ENCODE measurements at regions not wholly inside any gene's neighbourhood (a gene's known extent, or its start where the extent isn't known, plus 50 kb on each side); places are given as distances from the start of the nearest gene placed in this dataset.

DNA sequence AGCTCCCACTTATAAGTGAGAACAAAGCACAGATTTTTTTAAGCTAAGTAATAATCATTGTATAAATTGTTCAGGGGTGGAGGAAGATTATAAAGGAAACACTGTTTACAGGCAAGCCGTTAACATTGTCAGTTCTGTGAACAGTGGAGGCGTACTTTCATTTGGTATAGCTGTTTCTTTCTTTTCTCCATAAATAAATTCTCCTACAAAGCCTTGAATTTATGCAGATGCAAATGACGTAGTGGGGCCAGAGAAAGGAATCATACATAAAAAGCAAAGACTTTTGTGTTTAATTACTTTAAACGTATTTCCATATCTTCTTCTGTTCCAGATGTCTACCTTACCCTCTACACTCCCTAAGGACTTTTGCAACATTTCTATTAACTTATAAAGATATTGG is 914.9 kb downstream of the ZPLD1 start:
- DNase-seq (ENCODE audit: low spot score): no peak

DNA sequence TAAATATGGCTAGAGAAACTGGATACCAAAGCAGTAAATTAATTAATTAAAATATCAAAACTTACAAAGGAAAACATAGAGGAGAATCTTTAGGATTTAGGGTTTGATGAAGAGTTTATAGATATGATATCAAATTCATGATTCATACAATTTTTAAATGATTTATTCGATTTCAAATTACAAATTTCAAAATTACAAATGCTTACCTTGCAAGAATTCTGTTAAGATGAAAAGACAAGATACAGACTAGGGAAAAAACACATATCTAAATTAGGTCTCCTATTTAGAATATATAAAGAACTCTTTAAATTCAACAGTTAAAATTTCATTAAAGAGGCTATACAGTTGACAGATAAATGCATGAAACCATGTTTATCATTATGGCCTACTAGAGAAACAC is 930.7 kb downstream of the ZPLD1 start:
- no peak for DNase-seq (ENCODE audit: low spot score)

DNA sequence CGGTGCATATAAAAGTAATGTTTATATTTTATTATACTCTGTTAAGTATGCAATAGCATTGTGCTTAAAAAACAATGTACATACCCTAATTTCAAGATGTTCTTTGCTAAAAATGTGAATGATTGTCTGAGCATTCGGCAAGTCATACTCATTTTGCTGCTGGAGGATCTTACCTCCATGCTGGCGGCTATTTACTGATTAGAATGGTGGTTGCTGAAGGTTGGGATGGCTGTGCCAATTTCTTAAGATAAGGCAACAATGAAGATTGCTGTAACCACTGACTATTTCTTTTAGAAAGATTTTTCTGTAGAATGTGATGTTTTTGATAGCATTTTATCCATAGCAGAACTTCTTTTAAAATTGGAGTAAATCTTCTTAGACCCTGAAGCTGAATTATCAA is 932.7 kb downstream of the ZPLD1 start:
- no peak for DNase-seq (ENCODE audit: low spot score)

DNA sequence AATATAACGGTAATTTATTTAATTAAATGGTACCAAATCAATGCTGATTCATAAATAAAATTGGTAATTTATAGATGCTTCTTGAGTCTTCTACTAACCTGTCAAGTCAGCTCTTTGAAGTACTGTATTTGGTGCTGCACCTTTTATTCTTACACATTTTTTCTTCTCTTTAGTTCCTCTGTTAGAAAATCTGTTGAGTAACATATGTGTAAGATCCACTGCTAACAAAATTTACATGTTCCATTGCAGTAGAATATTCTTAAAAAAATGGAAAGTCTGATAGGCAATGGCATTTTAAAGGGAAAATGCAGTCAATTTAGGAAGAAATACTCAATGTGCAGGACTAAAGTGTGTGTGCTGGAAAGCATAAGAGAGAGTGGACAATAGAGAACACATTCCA is 936.6 kb downstream of the ZPLD1 start:
- DNase-seq (ENCODE audit: low spot score): no peak

DNA sequence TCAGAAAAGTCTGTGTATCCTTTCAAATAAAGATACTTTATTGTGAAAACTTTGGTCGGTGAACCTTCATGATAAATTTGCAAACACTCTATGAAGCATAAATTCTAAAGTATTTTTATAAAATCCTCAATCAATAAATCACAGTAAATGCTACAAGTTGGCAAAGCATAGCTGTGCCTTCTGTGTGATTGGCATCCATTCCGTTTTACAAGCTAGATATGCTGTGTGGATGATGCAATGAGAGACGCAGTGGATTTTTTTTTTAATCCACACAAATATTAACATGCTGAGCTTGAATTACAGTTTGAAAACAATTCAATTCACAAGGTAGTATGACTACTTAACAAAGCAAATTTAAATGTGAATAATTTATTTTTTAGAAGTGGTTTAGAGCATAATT is 937.2 kb downstream of the ZPLD1 start:
- no peak for DNase-seq (ENCODE audit: low spot score)

DNA sequence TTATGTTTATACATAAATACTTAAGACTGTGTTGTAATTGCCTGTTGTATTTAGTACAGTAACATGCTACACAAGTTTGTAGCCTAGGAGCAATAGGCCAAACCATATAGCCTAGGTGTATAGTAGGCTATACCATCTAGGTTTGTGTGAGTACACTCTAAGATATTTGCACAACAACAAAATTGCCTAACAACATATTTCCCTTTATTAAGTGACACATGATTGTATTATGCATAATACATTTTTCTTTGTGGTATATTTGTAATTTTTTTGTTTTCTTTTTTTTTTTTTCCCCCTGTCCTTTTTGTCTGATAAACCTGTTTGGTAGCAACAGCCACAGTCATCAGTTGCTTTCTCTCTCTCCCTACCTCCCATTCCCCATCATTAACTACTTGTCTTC is 945.6 kb downstream of the ZPLD1 start:
- DNase-seq (ENCODE audit: low spot score): no peak

DNA sequence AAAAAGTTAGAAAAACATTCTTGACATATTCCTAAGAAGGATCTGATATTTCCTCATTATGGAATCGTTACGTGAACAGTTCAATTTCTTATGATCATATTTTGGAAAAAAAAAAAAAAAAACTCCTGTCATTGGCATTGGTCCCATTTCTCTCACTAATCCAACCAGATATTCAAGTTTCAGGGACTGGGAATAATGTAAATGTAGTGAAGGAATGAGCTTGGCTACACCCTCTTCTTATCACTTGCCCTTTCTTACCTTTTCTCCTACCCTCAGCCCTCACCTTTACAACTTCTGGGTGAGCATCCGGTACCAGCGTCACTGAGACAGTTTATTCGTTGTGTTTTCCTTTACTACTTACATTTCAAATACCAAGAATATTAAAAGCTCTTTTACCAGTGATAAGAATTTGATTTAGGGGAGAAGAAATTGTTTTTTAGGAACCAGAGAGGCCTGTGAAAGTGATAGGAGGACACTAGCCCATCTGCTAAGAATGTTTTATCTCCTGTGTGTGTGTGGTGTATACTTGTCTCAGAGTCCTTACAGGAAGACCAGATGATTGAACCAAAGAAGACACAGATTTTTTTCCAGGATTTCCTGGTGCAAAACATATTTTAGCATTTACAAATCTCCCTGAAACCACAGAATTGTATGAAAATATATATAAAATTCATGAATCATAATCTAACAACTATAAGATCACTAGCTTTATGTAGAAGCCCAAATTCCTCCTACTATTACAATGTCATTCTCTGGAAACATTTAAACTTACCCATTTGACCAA is 946.7 kb downstream of the ZPLD1 start:
- DNase-seq (ENCODE audit: low spot score): no peak

DNA sequence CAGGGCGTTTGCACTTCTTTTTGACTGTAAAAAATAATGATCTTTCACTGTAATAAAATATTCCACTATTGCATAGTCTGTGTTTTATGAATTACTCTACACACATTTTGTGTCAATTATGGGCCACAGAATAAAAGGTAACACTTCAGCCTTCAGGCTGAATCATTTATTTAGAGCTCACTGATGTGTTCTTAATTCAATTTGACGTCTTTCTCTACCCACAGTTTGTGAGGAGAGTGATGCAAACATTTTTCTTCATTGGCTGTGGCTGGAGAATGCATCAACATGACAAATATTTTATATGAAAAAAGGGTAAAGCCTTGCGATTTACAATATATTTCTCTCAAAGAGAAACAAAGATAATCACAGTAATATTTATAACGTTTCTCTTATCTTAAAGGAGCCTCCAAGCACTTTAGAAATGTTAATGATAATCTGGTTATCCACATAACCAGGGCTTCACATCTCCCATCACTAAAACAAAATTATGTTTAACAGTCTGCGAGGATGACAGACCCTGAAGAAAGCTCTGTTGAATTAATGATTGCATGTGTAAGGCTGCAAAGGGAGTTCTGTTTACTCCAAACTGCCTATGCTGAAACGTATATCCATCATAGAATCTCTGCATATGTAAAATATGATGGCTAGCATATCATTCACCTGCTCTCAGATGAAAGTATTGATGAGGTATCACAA is 951.3 kb downstream of the ZPLD1 start:
- no peak for DNase-seq (ENCODE audit: low spot score)

DNA sequence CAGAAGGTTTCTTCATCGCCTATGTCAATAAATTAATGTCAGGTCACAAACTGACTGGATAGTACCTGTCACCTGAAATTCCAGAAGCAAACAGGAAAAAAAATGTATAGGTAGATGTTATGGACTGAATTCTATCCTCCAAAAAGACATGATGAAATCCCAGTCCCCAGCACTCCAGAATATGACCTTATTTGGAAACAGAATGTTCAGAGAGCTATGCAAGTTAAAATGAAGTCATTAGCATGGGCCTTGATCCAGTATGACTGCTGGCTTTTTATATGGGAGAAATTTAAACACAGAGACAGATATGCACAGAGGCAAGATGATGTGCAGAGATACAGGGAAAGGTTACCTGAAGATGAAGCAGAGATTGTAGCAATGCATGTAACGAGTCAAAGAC is 953.4 kb downstream of the ZPLD1 start:
- no peak for DNase-seq (ENCODE audit: low spot score)

DNA sequence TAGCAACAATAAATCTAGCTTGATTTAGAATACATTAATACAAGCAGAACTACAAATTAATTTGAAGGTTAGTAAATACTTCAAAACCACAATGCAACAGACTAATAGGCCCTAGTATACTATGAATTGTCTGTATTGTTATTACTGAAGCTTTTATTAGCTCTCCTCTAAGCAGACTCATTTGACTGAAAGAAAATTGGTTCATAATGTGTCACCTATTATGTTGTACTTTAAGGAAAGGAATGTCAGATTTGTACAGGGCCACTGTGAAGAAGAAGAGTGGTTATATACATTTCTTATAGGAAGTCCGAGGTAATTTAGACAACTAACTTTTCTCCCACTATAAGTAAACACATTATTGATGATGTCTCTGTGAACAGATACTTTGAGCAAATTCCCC is 954.5 kb downstream of the ZPLD1 start:
- DNase-seq (ENCODE audit: low spot score): no peak

DNA sequence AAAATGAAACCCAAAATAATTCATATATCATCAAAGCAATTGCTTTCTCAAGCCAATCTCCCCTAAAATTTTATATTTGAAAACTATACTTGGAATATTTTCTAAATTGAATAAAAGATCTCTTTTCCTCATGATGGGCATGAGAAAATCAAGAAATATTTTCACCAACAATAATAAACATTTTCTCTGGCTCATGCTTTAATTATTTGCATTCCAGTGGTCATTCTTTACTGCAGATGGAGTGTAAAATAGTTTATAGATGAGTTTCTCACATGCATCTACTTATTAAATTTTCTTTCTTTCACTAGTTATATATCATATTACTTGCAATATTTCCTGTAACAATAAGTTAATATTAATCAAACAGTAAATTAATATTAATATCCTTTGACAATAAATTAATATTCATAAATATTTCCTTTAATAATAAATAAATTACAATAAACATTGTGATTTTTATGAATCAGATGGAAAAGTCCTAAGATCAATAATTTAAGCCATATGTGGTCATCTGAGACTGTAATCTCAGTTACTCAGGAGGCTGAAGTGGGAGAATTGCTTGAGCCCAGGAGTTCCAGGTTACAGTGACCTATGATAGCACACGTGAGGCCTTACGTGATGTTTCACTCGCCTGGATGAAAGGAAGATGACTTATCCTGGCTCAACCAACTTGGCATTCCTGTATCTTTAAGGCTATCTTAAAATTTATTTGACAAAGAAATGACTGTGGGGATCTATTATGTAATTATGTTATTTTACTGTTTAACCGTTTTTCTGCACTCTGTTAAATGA is 958.8 kb downstream of the ZPLD1 start:
- DNase-seq (ENCODE audit: low spot score): no peak

DNA sequence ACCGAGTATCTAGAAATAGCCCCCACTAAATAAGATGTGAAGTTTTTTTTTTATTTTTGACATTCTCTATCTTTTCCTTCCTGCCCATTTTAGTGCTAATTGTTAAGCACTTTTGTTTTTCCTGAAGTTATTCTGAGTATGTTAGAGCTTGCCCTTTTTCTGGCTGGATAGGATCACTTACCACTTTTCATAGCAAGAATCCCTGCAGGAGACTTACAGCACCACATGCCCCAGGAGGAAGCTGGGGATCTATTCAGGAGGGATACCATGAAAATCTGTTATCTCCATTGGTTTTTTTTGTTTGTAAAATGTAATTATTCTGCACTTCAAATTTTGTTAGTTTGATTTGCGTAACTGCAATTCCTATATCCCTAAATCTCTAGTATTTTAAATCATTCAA is 968.4 kb downstream of the ZPLD1 start:
- no peak for DNase-seq (ENCODE audit: low spot score)

DNA sequence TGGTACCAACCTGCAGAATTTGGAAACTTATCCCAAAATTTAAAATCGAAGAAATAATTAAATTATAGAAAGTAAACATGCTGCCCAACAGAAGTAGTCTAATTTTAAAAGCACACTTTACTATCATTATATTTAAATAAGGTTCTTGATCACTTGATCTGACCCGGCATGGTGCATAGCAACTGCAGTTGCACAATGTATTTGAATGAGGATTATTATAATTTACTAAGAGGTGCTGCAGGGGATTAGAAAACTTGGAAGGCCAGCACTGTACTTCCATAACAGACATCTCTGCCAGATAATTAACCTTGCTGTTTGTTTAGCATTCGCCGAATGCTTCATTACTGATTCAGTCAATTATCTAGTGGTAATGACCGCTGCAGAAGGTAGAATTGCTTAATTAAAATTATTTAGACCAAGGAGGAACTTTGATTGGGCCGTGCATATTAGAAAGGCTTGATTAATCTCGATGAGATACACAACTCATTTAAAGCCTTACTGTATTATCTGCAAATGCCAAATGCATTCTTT is 971.6 kb downstream of the ZPLD1 start:
- no peak for DNase-seq (ENCODE audit: low spot score)

DNA sequence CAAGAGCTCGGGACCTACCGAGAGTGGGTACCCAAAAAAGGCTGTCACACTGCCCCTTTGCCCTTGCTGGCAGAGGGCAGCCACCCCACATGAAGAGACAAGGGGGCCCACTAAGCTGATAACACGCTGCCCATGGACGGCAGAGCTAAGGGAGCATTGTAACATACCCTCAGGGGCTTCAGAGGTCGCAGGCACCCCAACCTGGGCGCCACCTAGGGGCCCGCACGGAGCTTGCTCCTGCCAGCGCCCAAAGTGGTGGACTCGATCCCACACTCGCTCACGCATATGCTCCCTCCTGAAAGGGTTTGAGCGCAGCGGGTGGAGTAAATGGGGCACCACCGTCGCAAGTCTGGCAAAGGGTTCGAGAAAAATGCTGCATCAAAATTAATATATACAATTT is 975.4 kb downstream of the ZPLD1 start:
- DNase-seq (ENCODE audit: low spot score): no peak

DNA sequence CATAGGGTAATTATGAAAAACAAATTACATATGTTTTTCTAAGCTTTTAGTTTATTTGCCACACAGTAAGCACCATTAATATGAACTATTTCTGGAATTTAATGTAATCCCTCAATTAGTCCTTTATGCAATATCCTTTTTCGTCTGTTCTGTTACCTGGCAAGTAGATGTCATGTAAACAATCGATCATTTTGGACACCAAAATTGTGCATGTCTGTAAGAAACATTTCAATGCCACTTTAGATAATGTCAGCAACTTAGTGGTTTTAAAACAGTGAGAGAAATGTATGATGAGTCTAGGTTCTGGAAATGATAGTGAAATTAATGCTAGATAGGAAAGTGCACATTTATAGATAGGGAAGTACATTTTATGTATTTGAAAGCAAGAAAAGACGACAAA is 986.6 kb downstream of the ZPLD1 start:
- no peak for DNase-seq (ENCODE audit: low spot score)

DNA sequence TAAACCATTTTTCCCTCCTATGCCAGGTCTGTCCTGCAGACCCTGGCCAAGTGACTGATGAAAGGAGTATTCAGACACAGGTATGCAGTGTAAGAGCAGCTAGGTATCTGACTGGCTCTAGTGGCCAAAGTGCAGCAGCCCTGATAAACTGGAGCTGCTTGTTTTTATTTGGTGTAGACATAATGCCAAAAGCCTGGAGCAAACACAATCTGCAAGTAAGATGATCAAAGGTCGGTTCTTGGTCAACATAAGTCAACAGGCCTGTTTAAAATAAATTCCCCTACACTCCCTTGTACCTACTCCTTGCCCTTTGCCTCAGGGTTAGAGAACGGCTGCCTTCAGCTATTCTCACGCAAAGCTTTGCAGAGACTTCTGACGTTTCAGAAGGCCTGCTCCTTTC is 1003.1 kb downstream of the ZPLD1 start:
- DNase-seq (ENCODE audit: low spot score): no peak

DNA sequence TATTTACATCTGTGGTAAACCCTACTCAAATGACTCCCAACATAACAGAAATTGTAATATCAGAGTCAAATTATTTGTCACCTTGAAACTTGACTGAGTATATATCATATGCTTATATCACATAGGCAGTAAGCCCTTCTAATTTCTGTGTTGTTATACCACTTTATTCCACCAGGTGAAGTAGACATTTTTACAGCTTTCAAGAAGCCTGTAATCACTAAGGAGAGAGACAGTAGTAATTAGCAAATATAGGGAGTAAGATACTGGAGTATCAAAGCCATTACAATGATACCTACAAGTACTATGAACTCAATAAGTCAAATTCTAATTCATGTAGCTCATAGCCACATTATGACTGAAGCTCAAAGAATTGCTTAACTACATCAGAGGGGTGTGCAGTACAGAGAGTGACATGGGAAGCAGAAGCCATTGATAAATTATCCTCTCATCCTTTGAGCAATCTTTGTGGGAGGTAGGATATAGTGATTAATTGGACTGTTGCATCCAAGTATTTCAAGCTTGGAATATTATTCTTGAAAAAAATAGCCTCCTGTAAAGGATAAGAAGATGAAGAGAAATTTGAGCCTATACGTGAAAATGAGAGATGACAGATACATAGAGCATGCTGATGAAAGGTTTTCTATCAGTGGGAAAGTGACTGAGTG is 1005.9 kb downstream of the ZPLD1 start:
- DNase-seq (ENCODE audit: low spot score): peak; percentile 4

DNA sequence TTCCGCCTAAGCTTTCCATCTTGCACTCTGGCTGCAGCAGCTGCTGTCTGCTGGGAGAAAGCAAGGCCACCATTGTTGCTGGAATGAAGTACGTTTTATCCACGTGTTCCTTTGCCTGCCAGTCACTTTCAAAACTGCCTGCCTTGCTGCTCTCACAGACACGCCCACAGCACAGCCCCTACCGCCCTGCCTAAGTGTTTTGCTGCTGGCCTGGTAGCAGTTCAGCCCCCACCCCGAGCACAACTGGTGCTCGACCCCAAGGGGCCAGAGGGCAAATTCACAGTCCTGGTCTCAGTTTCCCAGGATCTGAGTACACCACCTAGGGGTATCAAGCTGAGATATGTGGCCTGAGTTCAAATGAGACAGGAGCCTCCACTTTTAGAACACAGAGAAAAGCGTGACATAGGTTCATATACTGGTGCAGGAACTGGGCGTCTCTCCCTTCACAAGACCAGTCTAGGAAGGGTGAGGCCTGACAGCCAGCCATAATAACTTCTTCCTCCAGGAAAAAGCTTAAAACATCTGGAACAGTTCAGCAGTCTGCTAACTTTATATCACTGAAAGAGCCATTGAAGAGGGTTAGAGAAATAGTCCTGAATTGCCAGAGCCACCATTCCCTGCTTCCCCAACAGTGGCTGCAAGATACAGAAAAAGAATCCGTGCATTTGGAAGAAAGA is 1012.3 kb downstream of the ZPLD1 start:
- no peak for DNase-seq (ENCODE audit: low spot score)

DNA sequence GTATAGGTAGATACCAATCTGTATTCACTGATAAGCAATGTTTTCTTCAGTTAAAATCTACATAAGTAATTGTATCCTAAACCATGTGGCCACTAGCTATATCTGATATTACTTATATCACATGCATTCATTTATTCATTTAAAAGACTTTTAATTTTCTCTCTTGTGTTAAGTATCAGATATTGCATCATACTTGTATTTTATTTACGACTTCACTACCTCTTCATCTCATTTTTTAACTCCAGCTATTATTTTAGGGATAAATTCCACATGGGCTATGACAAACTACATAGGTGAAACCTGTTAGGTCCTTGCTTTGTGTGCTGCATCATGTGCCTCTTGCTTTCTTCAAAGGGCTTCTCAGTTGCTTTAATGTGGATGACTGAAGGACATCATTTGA is 1018.3 kb downstream of the ZPLD1 start:
- DNase-seq (ENCODE audit: low spot score): no peak

DNA sequence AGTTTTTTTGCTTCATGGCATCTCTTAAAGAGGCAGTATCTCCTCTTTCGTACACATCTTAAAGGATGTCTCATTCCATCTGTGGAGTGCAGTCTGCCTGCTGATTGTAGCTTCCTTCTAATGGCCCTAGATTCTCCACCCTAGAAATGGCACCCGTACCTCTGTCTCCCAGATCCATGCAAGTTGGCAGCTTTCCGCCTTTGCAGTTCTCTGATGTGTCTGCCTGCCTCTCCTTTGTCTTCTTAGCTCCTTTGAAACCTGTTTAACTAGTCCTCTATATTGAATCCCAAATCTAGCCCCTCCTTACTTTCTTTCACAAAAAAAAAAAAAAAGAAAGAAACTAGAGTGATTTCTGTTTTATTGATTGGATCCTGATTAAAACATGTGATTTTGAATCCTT is 1025.0 kb downstream of the ZPLD1 start:
- DNase-seq (ENCODE audit: low spot score): no peak

DNA sequence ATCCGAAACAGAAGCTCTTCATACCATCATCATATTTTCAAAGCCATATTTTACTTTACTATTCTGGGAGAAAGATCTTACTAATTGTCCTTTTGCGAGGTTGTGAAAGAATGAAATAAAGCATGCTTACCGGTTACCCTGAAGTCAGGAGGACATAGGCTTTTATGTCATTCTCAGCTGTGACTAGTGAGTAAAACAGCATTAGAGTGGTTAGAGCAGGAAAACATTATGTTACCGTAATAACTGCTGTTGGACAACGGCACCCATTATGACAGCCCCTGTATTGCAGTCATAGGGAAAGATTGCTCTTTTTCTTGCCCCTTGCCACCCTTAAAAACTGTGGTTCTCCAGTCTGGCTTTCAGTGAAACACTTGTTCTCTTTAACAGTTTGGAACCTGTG is 1035.7 kb downstream of the ZPLD1 start:
- no peak for DNase-seq (ENCODE audit: low spot score)

DNA sequence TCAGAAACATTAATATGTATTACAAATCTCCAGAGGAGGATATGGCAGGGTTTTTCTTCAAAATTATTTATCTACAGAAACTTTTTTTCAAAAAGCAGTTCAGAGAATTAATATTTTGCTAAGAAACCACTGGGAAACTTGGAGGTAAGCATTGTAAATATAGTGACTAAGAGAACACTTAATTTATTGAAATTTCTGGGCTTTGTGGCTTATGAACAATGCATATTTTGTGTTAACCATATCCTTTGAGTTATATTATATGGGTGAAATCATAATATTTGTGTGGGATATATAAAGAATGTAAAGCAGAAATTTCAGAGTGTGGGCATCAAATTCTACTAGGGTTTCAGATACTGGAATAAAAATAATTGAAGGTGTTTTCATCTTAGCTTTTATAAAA is 1059.2 kb downstream of the ZPLD1 start:
- no peak for DNase-seq (ENCODE audit: low spot score)
